ENCODE measurements at regions not wholly inside any gene's neighbourhood (a gene's known extent, or its start where the extent isn't known, plus 50 kb on each side); places are given as distances from the start of the nearest gene placed in this dataset.
A peak's percentile ranks its signal among the peaks of the same experiment; 100 is the strongest.

DNA sequence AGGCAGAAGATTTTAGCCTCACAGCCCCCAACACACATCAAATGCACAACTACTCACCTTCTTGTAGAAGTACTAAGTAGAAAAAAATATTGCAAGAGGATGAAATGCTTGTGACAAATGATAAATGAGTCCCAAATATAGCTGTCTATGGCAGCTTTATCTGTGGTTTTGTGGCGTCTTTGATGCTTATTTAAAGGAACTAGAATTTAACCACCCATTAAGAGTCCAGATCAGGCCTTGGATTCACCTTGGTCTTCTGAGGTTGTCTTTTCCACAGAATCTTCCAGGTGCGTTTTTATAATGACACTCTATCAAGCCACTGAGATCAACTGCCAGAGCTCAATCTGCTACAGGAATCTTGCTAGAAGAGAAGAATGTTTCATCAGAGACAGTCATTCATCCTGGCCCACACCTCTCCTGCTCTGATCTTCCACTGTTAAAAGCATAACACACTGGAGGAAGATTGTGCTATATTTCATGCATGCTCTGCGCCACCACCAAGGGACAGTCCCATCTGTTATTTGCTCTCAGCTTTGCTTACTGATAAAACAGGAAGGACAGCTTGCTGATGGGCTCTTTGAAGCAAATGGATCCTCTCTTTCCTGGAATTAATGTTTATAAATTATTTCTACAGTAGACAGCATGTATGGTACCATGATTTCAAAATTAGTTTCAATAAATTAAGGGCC is 144.1 kb downstream of the SLC7A11 start:
- H3K9me3 ChIP-seq (ENCODE audit: control insufficient read depth in 1 of 2, low read length in 2 of 2): no peaks in the 10 kb centered on the region
- no peaks in the 10 kb centered on the region for H3K36me3 ChIP-seq (ENCODE audit: control insufficient read depth in 1 of 2, insufficient read depth in 2 of 2, low read length in 2 of 2)
- H3K4me1 ChIP-seq (ENCODE audit: control insufficient read depth in 1 of 2, insufficient read depth in 2 of 2, low read length in 2 of 2): no peaks in the 10 kb centered on the region
- H3K4me3 ChIP-seq (ENCODE audit: low read depth in 1 of 2, low read length in 2 of 2): no peak overlapping the region
- H3K9ac ChIP-seq (ENCODE audit: low read depth in 1 of 2, low read length in 2 of 2): no peak overlapping the region
- no peaks in the 10 kb centered on the region for H3K27me3 ChIP-seq (ENCODE audit: control insufficient read depth in 1 of 2, insufficient read depth in 2 of 2, low read length in 2 of 2)
- no peak overlapping the region for H3K27ac ChIP-seq (ENCODE audit: low read depth, low read length)

DNA sequence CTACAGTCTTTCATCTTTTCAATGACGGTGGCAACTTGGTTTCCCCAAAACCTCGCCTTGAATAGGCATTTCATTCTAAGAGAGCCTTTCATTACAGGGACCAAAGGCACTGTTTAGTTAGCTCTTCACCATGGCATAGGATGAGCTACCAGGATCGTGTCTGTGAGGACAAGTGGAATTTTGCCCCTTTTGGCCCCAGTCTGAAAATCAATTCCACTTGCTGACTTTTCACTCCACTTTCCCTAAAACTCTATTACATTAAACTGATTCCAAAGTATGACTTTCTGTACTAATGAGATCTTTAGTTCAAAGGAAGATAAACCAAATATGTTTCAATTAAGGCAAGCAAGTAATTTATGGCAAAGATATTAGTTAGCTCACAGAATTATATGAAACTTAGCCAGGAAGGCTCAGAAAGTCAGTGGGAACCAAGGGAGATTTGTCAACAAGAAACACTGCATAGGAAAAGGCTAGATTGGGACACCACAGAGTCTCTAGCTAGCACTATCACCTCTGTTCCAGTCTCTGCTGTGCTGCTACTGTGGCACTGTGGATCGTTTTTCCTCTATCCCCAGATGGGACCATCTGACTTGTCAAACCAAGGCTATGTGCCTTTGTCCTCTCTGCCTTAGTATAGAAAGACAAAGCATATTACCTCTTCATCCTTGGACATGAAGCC is 145.6 kb downstream of the SLC7A11 start:
- Histone ChIP-seq H3K4me3 (ENCODE audit: low read depth in 1 of 2, low read length in 2 of 2) (no peak overlapping the region), H3K4me1 (ENCODE audit: control insufficient read depth in 1 of 2, insufficient read depth in 2 of 2, low read length in 2 of 2) (no peaks in the 10 kb centered on the region), H3K27ac (ENCODE audit: low read depth, low read length) (no peak overlapping the region), H3K36me3 (ENCODE audit: control insufficient read depth in 1 of 2, insufficient read depth in 2 of 2, low read length in 2 of 2) (no peaks in the 10 kb centered on the region), H3K9ac (ENCODE audit: low read depth in 1 of 2, low read length in 2 of 2) (no peak overlapping the region), H3K9me3 (ENCODE audit: control insufficient read depth in 1 of 2, low read length in 2 of 2) (no peaks in the 10 kb centered on the region), H3K27me3 (ENCODE audit: control insufficient read depth in 1 of 2, insufficient read depth in 2 of 2, low read length in 2 of 2) (no peaks in the 10 kb centered on the region)

- no peaks in the 10 kb centered on the region for H3K4me1 ChIP-seq (ENCODE audit: control insufficient read depth in 1 of 2, insufficient read depth in 2 of 2, low read length in 2 of 2)
- H3K36me3 ChIP-seq (ENCODE audit: control insufficient read depth in 1 of 2, insufficient read depth in 2 of 2, low read length in 2 of 2): no peaks in the 10 kb centered on the region
- no peaks in the 10 kb centered on the region for H3K27me3 ChIP-seq (ENCODE audit: control insufficient read depth in 1 of 2, insufficient read depth in 2 of 2, low read length in 2 of 2)
- no peaks in the 10 kb centered on the region for H3K9me3 ChIP-seq (ENCODE audit: control insufficient read depth in 1 of 2, low read length in 2 of 2)
- H3K4me3 ChIP-seq (ENCODE audit: low read depth in 1 of 2, low read length in 2 of 2): no peak overlapping the region
- no peak overlapping the region for H3K9ac ChIP-seq (ENCODE audit: low read depth in 1 of 2, low read length in 2 of 2)
- H3K27ac ChIP-seq (ENCODE audit: low read depth, low read length): no peak overlapping the region
Measured at GRCh38 chr4:138095378-138095777, 146.8 kb downstream of the SLC7A11 start.

- no peaks in the 10 kb centered on the region for H3K9me3 ChIP-seq (ENCODE audit: control insufficient read depth in 1 of 2, low read length in 2 of 2)
- no peaks in the 10 kb centered on the region for H3K36me3 ChIP-seq (ENCODE audit: control insufficient read depth in 1 of 2, insufficient read depth in 2 of 2, low read length in 2 of 2)
- H3K4me1 ChIP-seq (ENCODE audit: control insufficient read depth in 1 of 2, insufficient read depth in 2 of 2, low read length in 2 of 2): no peaks in the 10 kb centered on the region
- no peaks in the 10 kb centered on the region for H3K27me3 ChIP-seq (ENCODE audit: control insufficient read depth in 1 of 2, insufficient read depth in 2 of 2, low read length in 2 of 2)
- H3K27ac ChIP-seq (ENCODE audit: low read depth, low read length): no peak overlapping the region
- no peak overlapping the region for H3K9ac ChIP-seq (ENCODE audit: low read depth in 1 of 2, low read length in 2 of 2)
- H3K4me3 ChIP-seq (ENCODE audit: low read depth in 1 of 2, low read length in 2 of 2): no peak overlapping the region
Measured at GRCh38 chr4:138092060-138092459, 150.1 kb downstream of the SLC7A11 start.

DNA sequence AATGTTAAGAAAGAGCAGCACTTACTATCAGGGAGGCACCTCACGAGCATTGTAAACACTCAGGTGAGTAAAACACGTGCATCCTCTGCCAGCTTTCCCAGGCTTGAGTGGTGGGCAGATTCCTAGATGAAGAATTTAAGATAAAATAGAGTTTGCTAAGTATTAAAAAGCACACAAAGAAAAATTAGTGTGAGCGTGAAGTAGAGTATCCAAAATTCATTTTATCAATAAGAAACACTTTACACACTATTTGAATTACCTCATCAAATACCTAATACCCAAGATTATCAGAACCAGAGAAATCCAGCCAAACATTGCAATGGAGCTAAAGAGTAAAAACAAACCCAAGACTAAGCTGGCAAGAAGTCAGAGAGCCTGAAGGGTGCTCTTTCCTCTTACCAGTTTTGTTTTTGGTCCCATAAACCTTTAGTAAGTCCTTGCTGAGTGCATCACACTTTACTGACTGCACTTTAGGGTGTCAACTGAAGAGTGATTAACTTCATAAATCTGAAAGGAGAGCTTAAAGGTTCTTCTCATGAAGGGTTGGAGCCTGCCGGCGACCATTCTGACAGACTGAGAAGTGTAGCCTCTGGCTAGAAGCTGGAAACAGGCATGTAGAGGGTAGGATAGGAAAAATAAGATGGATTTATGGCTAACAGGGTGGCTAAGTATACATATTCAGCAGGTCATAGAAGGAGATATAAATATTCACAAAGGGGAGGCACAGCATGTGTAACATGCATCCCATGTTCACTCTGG is 151.1 kb downstream of the SLC7A11 start:
- Histone ChIP-seq H3K36me3 (ENCODE audit: control insufficient read depth in 1 of 2, insufficient read depth in 2 of 2, low read length in 2 of 2) (no peaks in the 10 kb centered on the region), H3K9ac (ENCODE audit: low read depth in 1 of 2, low read length in 2 of 2) (no peak overlapping the region), H3K9me3 (ENCODE audit: control insufficient read depth in 1 of 2, low read length in 2 of 2) (no peaks in the 10 kb centered on the region), H3K27ac (ENCODE audit: low read depth, low read length) (no peak overlapping the region), H3K4me3 (ENCODE audit: low read depth in 1 of 2, low read length in 2 of 2) (no peak overlapping the region), H3K27me3 (ENCODE audit: control insufficient read depth in 1 of 2, insufficient read depth in 2 of 2, low read length in 2 of 2) (no peaks in the 10 kb centered on the region), H3K4me1 (ENCODE audit: control insufficient read depth in 1 of 2, insufficient read depth in 2 of 2, low read length in 2 of 2) (no peaks in the 10 kb centered on the region)

GRCh38 chr4:138090150-138090917 is 151.8 kb downstream of the SLC7A11 start:
- H3K36me3 ChIP-seq (ENCODE audit: control insufficient read depth in 1 of 2, insufficient read depth in 2 of 2, low read length in 2 of 2): no peaks in the 10 kb centered on the region
- no peak overlapping the region for H3K27ac ChIP-seq (ENCODE audit: low read depth, low read length)
- H3K9ac ChIP-seq (ENCODE audit: low read depth in 1 of 2, low read length in 2 of 2): no peak overlapping the region
- no peaks in the 10 kb centered on the region for H3K9me3 ChIP-seq (ENCODE audit: control insufficient read depth in 1 of 2, low read length in 2 of 2)
- peak overlapping the region in 1 of 2 donors; percentile 50 for H3K4me3 ChIP-seq (ENCODE audit: low read depth in 1 of 2, low read length in 2 of 2)
- no peaks in the 10 kb centered on the region for H3K4me1 ChIP-seq (ENCODE audit: control insufficient read depth in 1 of 2, insufficient read depth in 2 of 2, low read length in 2 of 2)
- no peaks in the 10 kb centered on the region for H3K27me3 ChIP-seq (ENCODE audit: control insufficient read depth in 1 of 2, insufficient read depth in 2 of 2, low read length in 2 of 2)

DNA sequence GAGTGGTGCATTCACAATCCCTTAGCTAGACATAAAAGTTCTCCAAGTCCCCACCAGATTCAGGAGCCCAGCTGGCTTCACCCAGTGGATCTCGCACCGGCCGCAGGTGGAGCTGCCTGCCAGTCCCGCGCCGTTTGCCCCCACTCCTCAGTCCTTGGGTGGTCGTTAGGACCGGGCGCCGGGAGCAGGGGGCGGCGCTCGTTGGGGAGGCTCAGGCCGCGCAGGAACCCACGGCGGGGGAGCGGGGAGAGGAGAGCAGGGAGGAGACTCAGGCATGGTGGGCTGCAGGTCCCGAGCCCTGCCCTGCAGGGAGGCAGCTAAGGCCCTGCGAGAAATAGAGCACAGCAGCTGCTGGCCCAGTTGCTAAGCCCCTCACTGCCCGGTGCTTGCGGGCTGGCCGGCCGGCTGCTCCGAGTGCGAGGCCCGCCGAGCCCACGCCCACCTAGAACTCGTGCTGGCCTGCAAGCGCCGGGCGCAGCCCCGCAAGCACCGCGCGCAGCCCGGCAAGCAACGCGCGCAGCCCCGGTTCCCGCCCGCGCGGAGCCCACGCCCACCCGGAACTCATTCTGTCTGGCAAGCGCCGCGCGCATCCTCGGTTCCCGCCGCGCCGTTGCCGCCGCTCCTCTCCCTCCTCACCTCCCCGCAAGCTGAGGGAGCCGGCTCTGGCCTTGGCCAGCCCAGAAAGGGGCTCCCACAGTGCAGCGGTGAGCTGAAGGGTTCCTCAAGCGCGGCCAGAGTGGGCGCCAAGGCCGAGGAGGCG is 153.5 kb downstream of the SLC7A11 start:
- H3K4me3 ChIP-seq (ENCODE audit: low read depth in 1 of 2, low read length in 2 of 2): no peak overlapping the region
- no peaks in the 10 kb centered on the region for H3K36me3 ChIP-seq (ENCODE audit: control insufficient read depth in 1 of 2, insufficient read depth in 2 of 2, low read length in 2 of 2)
- no peak overlapping the region for H3K9ac ChIP-seq (ENCODE audit: low read depth in 1 of 2, low read length in 2 of 2)
- H3K27me3 ChIP-seq (ENCODE audit: control insufficient read depth in 1 of 2, insufficient read depth in 2 of 2, low read length in 2 of 2): no peaks in the 10 kb centered on the region
- no peaks in the 10 kb centered on the region for H3K4me1 ChIP-seq (ENCODE audit: control insufficient read depth in 1 of 2, insufficient read depth in 2 of 2, low read length in 2 of 2)
- no peak overlapping the region for H3K27ac ChIP-seq (ENCODE audit: low read depth, low read length)
- no peaks in the 10 kb centered on the region for H3K9me3 ChIP-seq (ENCODE audit: control insufficient read depth in 1 of 2, low read length in 2 of 2)

DNA sequence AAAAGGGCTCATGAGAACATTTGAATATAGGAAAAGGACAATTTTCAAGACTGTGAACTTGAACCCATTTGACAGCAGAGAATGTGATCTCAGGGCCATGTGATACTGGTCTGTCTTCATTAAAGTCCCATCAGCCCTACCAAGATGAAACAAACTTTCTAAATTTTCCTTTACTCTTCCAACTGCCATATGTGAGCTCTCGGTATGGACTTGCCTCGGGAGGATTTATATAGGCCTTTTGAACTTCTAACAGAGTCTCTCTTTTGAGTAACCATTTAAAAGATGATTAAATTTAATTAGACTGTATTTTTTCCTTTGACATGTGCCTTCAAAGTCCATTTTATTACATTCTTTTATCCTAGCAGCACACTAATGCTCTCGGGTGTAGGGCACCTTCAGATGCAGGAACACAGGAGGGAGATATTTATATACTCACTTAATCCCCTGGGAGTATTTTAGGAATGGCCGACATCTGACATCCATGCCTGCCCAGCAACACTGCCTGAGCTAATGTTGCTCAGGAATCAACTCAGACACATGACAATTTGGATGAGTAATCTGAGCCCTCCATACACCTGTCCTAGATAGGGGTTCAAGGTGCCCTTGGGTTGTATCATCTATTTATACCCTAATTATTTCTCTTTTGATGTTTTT is 155.0 kb downstream of the SLC7A11 start:
- Histone ChIP-seq H3K9ac (ENCODE audit: low read depth in 1 of 2, low read length in 2 of 2) (no peak overlapping the region), H3K27ac (ENCODE audit: low read depth, low read length) (no peak overlapping the region), H3K4me3 (ENCODE audit: low read depth in 1 of 2, low read length in 2 of 2) (no peak overlapping the region), H3K4me1 (ENCODE audit: control insufficient read depth in 1 of 2, insufficient read depth in 2 of 2, low read length in 2 of 2) (no peaks in the 10 kb centered on the region), H3K9me3 (ENCODE audit: control insufficient read depth in 1 of 2, low read length in 2 of 2) (no peaks in the 10 kb centered on the region), H3K36me3 (ENCODE audit: control insufficient read depth in 1 of 2, insufficient read depth in 2 of 2, low read length in 2 of 2) (no peaks in the 10 kb centered on the region), H3K27me3 (ENCODE audit: control insufficient read depth in 1 of 2, insufficient read depth in 2 of 2, low read length in 2 of 2) (no peaks in the 10 kb centered on the region)

GRCh38 chr4:138086611-138087041 is 155.5 kb downstream of the SLC7A11 start:
- Histone ChIP-seq H3K9ac (ENCODE audit: low read depth in 1 of 2, low read length in 2 of 2) (no peak overlapping the region), H3K36me3 (ENCODE audit: control insufficient read depth in 1 of 2, insufficient read depth in 2 of 2, low read length in 2 of 2) (no peaks in the 10 kb centered on the region), H3K27ac (ENCODE audit: low read depth, low read length) (no peak overlapping the region), H3K4me1 (ENCODE audit: control insufficient read depth in 1 of 2, insufficient read depth in 2 of 2, low read length in 2 of 2) (no peaks in the 10 kb centered on the region), H3K9me3 (ENCODE audit: control insufficient read depth in 1 of 2, low read length in 2 of 2) (no peaks in the 10 kb centered on the region), H3K4me3 (ENCODE audit: low read depth in 1 of 2, low read length in 2 of 2) (no peak overlapping the region), H3K27me3 (ENCODE audit: control insufficient read depth in 1 of 2, insufficient read depth in 2 of 2, low read length in 2 of 2) (no peaks in the 10 kb centered on the region)

All from duodenal mucosa (tissue), 2 donors.